ENCODE measurements at regions not wholly inside any gene's neighbourhood (a gene's known extent, or its start where the extent isn't known, plus 50 kb on each side); places are given as distances from the start of the nearest gene placed in this dataset.
"Not testable (repeated sequence)": the region's sequence is repeated elsewhere in the genome, so short reads cannot be mapped to it uniquely, and the experiment has no call there.

DNA sequence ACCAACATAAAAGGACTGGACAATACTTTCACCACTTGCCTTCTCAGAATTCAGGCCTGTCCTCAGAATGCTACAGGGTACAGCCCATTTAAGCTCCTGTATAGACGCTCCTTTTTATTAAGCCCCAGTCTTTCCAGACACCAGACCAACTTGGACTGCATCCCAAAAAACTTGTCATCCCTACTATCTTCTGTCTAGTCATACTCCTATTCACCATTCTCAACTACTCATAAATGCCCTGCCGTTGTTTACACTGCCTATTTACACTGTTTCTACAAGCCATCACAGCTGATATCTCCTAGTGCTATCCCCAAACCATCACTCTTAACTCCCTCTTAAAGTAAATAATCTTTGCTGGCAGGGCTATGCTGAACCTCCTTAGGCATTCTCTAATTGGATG, 123.2 kb upstream of the RMP24 start:
- TF ChIP-seq, protein P1, sequence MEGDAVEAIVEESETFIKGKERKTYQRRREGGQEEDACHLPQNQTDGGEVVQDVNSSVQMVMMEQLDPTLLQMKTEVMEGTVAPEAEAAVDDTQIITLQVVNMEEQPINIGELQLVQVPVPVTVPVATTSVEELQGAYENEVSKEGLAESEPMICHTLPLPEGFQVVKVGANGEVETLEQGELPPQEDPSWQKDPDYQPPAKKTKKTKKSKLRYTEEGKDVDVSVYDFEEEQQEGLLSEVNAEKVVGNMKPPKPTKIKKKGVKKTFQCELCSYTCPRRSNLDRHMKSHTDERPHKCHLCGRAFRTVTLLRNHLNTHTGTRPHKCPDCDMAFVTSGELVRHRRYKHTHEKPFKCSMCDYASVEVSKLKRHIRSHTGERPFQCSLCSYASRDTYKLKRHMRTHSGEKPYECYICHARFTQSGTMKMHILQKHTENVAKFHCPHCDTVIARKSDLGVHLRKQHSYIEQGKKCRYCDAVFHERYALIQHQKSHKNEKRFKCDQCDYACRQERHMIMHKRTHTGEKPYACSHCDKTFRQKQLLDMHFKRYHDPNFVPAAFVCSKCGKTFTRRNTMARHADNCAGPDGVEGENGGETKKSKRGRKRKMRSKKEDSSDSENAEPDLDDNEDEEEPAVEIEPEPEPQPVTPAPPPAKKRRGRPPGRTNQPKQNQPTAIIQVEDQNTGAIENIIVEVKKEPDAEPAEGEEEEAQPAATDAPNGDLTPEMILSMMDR (IDR thresholded peaks at IDR 0.05) = not testable (repeated sequence)
- TF ChIP-seq, protein P2, sequence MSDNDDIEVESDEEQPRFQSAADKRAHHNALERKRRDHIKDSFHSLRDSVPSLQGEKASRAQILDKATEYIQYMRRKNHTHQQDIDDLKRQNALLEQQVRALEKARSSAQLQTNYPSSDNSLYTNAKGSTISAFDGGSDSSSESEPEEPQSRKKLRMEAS (IDR thresholded peaks at IDR 0.05) = not testable (repeated sequence)
- TF ChIP-seq POLR2AphosphoS2 (conservative IDR thresholded peaks at IDR 0.05; ENCODE audit: low read length) = not testable (repeated sequence)
